Retinal pigment epithelial cell (primary cell): ENCODE measurements at regions not wholly inside any gene's neighbourhood (a gene's known extent, or its start where the extent isn't known, plus 50 kb on each side); places are given as distances from the start of the nearest gene placed in this dataset.

Experiments used
- DNase-seq: peaks from one replicate; pipeline ENCODE4 v3.0.0-alpha.2; 2010; ENCODE audit warnings: low read depth
- H3K4me3 ChIP-seq: 2 replicates; pipeline ENCODE4 v1.5.1; 2011; ENCODE audit warnings: mild to moderate bottlenecking, low read length, control low read depth, moderate library complexity
- TF ChIP-seq, protein P1 (sequence below): conservative IDR thresholded peaks from 2 replicates; pipeline ENCODE4 v1.5.1; 2011; ENCODE audit warnings: low read depth, low read length, control low read depth, inconsistent platforms

- TF ChIP-seq, protein P1, sequence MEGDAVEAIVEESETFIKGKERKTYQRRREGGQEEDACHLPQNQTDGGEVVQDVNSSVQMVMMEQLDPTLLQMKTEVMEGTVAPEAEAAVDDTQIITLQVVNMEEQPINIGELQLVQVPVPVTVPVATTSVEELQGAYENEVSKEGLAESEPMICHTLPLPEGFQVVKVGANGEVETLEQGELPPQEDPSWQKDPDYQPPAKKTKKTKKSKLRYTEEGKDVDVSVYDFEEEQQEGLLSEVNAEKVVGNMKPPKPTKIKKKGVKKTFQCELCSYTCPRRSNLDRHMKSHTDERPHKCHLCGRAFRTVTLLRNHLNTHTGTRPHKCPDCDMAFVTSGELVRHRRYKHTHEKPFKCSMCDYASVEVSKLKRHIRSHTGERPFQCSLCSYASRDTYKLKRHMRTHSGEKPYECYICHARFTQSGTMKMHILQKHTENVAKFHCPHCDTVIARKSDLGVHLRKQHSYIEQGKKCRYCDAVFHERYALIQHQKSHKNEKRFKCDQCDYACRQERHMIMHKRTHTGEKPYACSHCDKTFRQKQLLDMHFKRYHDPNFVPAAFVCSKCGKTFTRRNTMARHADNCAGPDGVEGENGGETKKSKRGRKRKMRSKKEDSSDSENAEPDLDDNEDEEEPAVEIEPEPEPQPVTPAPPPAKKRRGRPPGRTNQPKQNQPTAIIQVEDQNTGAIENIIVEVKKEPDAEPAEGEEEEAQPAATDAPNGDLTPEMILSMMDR: no peak
These were observed 73.2 kb upstream of the LMO2 start for GRCh38 chr11:33965032-33965431.

DNA sequence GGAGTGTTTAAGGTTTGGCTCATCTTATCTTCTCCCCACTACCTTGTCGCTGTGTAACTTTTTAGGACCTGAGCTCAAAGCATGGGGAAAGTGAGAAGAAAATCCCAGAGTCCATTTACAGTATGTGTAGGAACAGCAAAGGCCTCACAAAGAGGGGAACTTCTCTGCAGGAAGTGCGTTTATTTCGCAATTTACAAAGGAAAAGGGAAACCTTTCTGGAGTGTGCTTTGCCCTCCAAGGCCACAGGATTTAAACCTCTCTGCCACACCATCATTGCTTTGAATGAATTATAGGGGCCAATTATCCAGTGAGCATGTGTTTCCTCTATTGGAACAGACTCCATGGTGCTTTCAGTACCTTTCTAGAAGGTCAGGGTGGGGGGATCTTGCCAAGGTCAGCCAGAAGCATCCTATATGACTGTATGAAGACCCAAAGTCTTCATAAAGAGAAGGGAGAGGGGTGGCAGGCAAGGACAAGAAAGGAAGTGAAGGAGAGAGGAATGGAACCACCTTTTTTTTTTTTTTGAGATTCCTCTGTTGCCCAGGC is 68.1 kb upstream of the LMO2 start:
- no peak overlapping the region for H3K4me3 ChIP-seq
- TF ChIP-seq, protein P1: no peak
- no peak for DNase-seq

More at GRCh38 chr11:33965032-33965431, 73.2 kb upstream of the LMO2 start:
- H3K4me3 ChIP-seq: no peak overlapping the region
- DNase-seq: no peak

GRCh38 chr11:33957304-33957917 is 65.5 kb upstream of the LMO2 start:
- no peak overlapping the region for H3K4me3 ChIP-seq
- DNase-seq: no peak
- TF ChIP-seq, protein P1: no peak

DNA sequence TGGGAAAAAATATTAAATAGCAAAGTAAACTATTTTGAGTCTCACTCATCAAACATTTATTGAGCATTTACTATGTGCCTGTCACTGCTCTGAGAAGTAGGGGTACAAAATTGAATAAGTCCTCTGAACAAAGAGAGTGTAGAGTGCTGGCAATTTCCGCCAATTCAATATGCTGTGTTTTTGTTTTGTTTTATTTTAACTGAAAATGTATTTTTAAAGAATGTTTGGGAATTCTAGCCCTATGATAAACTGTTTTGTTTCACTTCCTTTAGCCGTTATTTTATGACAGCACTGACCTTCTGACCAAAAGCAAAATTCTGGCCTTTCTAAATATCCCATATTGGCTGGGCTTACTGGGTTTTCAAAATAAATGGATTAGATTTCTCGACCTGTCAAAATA is 64.7 kb upstream of the LMO2 start:
- DNase-seq: no peak
- no peak overlapping the region for H3K4me3 ChIP-seq
- TF ChIP-seq, protein P1: no peak

DNA sequence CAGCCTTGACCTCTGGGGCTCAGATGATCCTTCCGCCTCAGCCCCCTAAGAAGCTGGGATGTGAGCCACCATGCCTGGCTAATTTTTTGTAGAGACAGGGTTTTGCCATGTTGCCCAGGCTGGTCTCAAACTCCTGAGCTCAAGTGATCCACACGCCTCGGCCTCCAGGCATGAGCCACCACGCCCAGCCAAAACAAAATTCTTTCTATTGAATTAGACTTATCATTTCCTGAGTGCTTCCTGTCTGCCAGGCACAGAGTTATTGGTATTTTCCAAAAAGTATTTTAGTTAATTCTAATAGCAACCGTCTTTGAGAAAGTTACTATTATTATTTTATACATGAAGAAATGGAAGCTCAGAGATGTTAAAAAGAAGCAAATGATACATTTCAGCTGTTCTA is 61.4 kb upstream of the LMO2 start:
- no peak overlapping the region for H3K4me3 ChIP-seq
- TF ChIP-seq, protein P1: no peak
- no peak for DNase-seq

DNA sequence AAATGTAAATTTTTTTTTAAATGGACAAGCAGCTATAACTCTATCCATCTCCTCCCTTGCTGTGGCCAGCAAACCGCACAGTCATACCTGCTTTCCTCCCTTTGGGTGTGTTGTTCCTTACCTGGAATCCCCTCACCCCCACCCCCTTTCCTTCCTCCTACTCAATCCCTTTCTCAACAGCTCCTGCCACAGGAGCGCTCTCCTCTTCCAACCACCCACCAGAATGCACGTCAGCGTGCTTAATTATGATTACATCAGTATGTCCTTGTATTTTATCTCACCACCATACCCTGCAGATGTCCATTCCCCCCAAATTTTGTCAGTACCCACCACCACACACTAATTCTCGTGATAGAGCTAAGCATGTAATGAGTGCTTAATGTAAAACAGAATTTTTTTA is 60.9 kb upstream of the LMO2 start:
- TF ChIP-seq, protein P1: no peak
- H3K4me3 ChIP-seq: no peak overlapping the region
- no peak for DNase-seq

- H3K4me3 ChIP-seq: no peak overlapping the region
- TF ChIP-seq, protein P1: no peak
- no peak for DNase-seq
These were observed 57.5 kb upstream of the LMO2 start for GRCh38 chr11:33949252-33949913.
